CD14-positive monocyte (primary cell): ENCODE measurements at regions not wholly inside any gene's neighbourhood (a gene's known extent, or its start where the extent isn't known, plus 50 kb on each side); places are given as distances from the start of the nearest gene placed in this dataset.

Source experiments
- DNase-seq, 3 donors: peaks; one replicate each; pipeline ENCODE4 v3.0.0-alpha.2; 2011 to 2022
- H2AFZ ChIP-seq: 2 replicates; pipeline ENCODE4 v1.6.0; 2012; ENCODE audit warnings: mild to moderate bottlenecking, low read depth, low read length, inconsistent platforms; ENCODE audit not compliant: insufficient read depth, poor library complexity, severe bottlenecking
- H3K27ac ChIP-seq, 2 donors: 1 replicate in 1 of 2; 2 replicates in 1 of 2; pipeline ENCODE4 v1.5.1; 2012 to 2013; ENCODE audit warnings: low read length in 2 of 2, control low read depth in 1 of 2, inconsistent platforms in 1 of 2, low read depth in 1 of 2, mild to moderate bottlenecking in 1 of 2
- H3K27me3 ChIP-seq, 2 donors: one replicate each; pipeline versions ENCODE4 v1.6.0 to v1.6.1; 2011 to 2013; ENCODE audit warnings: low read length in 2 of 2; ENCODE audit not compliant: control insufficient read depth in 2 of 2, insufficient read depth in 2 of 2
- H3K36me3 ChIP-seq, 2 donors: replicated peaks in 1 of 2; 1 replicate in 1 of 2; 2 replicates in 1 of 2; pipeline versions ENCODE4 v1.5.1 to v1.6.1; 2012 to 2013; ENCODE audit warnings: low read length in 2 of 2, control low read depth in 1 of 2, inconsistent platforms in 1 of 2, mild to moderate bottlenecking in 1 of 2; ENCODE audit not compliant: insufficient read depth in 2 of 2, control insufficient read depth in 1 of 2
- H3K4me1 ChIP-seq, 2 donors: 1 replicate in 1 of 2; 2 replicates in 1 of 2; pipeline versions ENCODE4 v1.5.1 to v1.6.1; 2012 to 2013; ENCODE audit warnings: low read length in 2 of 2, control low read depth in 1 of 2, inconsistent platforms in 1 of 2, mild to moderate bottlenecking in 1 of 2, moderate library complexity in 1 of 2; ENCODE audit not compliant: insufficient read depth in 2 of 2, control insufficient read depth in 1 of 2
- H3K4me2 ChIP-seq: replicated peaks from 2 replicates; pipeline ENCODE3; 2012; ENCODE audit warnings: low read length, moderate library complexity, mild to moderate bottlenecking; ENCODE audit not compliant: poor library complexity, severe bottlenecking; ENCODE audit errors: extremely low read depth
- H3K4me3 ChIP-seq, 3 experiments: fragments of 200-600 bp in 1 of 3; sonication (generic) in 1 of 3; replicated peaks in 1 of 3; 1 replicate in 2 of 3; 2 replicates in 1 of 3; pipeline ENCODE4 v1.5.1; 2011 to 2013; ENCODE audit warnings: low read length in 3 of 3, mild to moderate bottlenecking in 3 of 3, control low read depth in 2 of 3, low read depth in 2 of 3, inconsistent platforms in 1 of 3, moderate library complexity in 1 of 3
- H3K79me2 ChIP-seq: 2 replicates; pipeline ENCODE4 v1.6.0; 2012; ENCODE audit warnings: mild to moderate bottlenecking, control low read depth, inconsistent platforms, low read length, moderate library complexity; ENCODE audit not compliant: insufficient read depth
- H3K9ac ChIP-seq: 2 replicates; pipeline ENCODE4 v1.6.0; 2017; ENCODE audit warnings: low read length, mild to moderate bottlenecking; ENCODE audit not compliant: insufficient read depth, poor library complexity, severe bottlenecking
- H3K9me3 ChIP-seq, 2 donors: replicated peaks in 1 of 2; 1 replicate in 1 of 2; 2 replicates in 1 of 2; pipeline versions ENCODE4 v1.5.1 to v1.6.1; 2012 to 2013; ENCODE audit warnings: low read length in 2 of 2, control low read depth in 1 of 2; ENCODE audit not compliant: control insufficient read depth in 1 of 2, insufficient read depth in 1 of 2
- H4K20me1 ChIP-seq: 2 replicates; pipeline ENCODE4 v1.6.0; 2012; ENCODE audit warnings: mild to moderate bottlenecking, low read length, control low read depth, moderate library complexity; ENCODE audit not compliant: insufficient read depth
- H3K27ac Mint-ChIP-seq, 7 donors: one replicate each; pipeline ENCODE4 v1.8.0; 2020; ENCODE audit warnings: mild to moderate bottlenecking in 7 of 7, mixed read lengths in 7 of 7, moderate library complexity in 6 of 7, inconsistent platforms in 2 of 7
- H3K27me3 Mint-ChIP-seq, 3 donors: one replicate each; pipeline ENCODE4 v1.8.0; 2021 to 2022; ENCODE audit warnings: low read depth in 3 of 3, mild to moderate bottlenecking in 3 of 3, mixed read lengths in 3 of 3, moderate library complexity in 3 of 3, inconsistent platforms in 1 of 3
- H3K36me3 Mint-ChIP-seq, 2 donors: one replicate each; pipeline ENCODE4 v1.8.0; 2020; ENCODE audit warnings: mixed read lengths in 2 of 2, inconsistent platforms in 1 of 2, mild to moderate bottlenecking in 1 of 2
- H3K4me1 Mint-ChIP-seq: one replicate; pipeline ENCODE4 v1.8.0; 2020; ENCODE audit warnings: mild to moderate bottlenecking, mixed read lengths
- H3K4me3 Mint-ChIP-seq, 2 donors: one replicate each; pipeline ENCODE4 v1.8.0; 2020; ENCODE audit warnings: mild to moderate bottlenecking in 2 of 2, mixed read lengths in 2 of 2, moderate library complexity in 1 of 2
- H3K9me3 Mint-ChIP-seq, 7 donors: one replicate each; pipeline ENCODE4 v1.8.0; 2020 to 2022; ENCODE audit warnings: mixed read lengths in 7 of 7, mild to moderate bottlenecking in 6 of 7, moderate library complexity in 6 of 7, inconsistent platforms in 2 of 7
- CTCF ChIP-seq: fragments of 200-600 bp; IDR thresholded peaks from one replicate; pipeline ENCODE4 v1.8.0; 2022; ENCODE audit warnings: antibody characterized with exemption, mild to moderate bottlenecking
- WGBS: methylation state at CpG from one replicate; pipeline ENCODE4 v1.1.5; 2013; ENCODE audit warnings: missing lambda C conversion rate; ENCODE audit not compliant: insufficient coverage; 5-methylcytosine and 5-hydroxymethylcytosine counted together
- intact Hi-C, 2 donors: fragments of 100-400 bp; cut with micrococcal nuclease; formaldehyde crosslinking; loops; one replicate each; pipeline versions ENCODE4 v1.15.0 to v1.15.1; 2023

- Histone ChIP-seq H3K79me2 (no peaks in the 10 kb centered on the region), H3K27me3 (no peaks in the 10 kb centered on the region), H3K36me3 (no peaks in the 10 kb centered on the region), H3K4me2 (no peak overlapping the region), H3K4me3 (no peak overlapping the region), H3K9ac (no peak overlapping the region), H3K4me1 (no peaks in the 10 kb centered on the region), H4K20me1 (no peaks in the 10 kb centered on the region), H2AFZ (no peak overlapping the region), H3K27ac (no peak overlapping the region), H3K9me3 (peaks cover 0 to 5% of the 10 kb centered on the region in 2 donors)
- TF ChIP-seq CTCF = no peak
- Mint-ChIP-seq H3K27ac (no peak overlapping the region), H3K27me3 (peaks cover 0 to 1% (median 0%) of the 10 kb centered on the region in 3 donors), H3K4me1 (no peaks in the 10 kb centered on the region), H3K4me3 (no peak overlapping the region), H3K9me3 (peaks cover 0 to 7% (median 1%) of the 10 kb centered on the region in 7 donors), H3K36me3 (no peaks in the 10 kb centered on the region)
- DNase-seq = no peak
- WGBS = 71% methylated on average over 2 of the region's 4 CpGs
- intact Hi-C loops = no loop called here
Observed at GRCh38 chr16:60407034-60407433, 1629.2 kb downstream of the CDH8 start.

- Histone ChIP-seq H3K4me1 (no peaks in the 10 kb centered on the region), H3K4me3 (no peak overlapping the region), H3K36me3 (no peaks in the 10 kb centered on the region), H3K27me3 (no peaks in the 10 kb centered on the region), H3K9ac (no peak overlapping the region), H3K9me3 (peaks cover 0 to 5% of the 10 kb centered on the region in 2 donors), H3K27ac (no peak overlapping the region), H2AFZ (no peak overlapping the region), H3K79me2 (no peaks in the 10 kb centered on the region), H4K20me1 (no peaks in the 10 kb centered on the region), H3K4me2 (no peak overlapping the region)
- no peaks in the 10 kb centered on the region for H3K36me3 Mint-ChIP-seq
- H3K27ac Mint-ChIP-seq = no peak overlapping the region
- no peak overlapping the region for H3K4me3 Mint-ChIP-seq
- WGBS = no CpG with 5 or more reads among the region's 2 CpGs
- no peak for DNase-seq
- no peaks in the 10 kb centered on the region for H3K4me1 Mint-ChIP-seq
- peaks cover 0 to 8% (median 1%) of the 10 kb centered on the region in 7 donors for H3K9me3 Mint-ChIP-seq
- intact Hi-C loops = no loop called here
- no peak for TF ChIP-seq CTCF
- peaks cover 0 to 1% (median 0%) of the 10 kb centered on the region in 3 donors for H3K27me3 Mint-ChIP-seq
Observed at GRCh38 chr16:60405286-60405685, 1631.0 kb downstream of the CDH8 start.
